ENCODE measurements at regions not wholly inside any gene's neighbourhood (a gene's known extent, or its start where the extent isn't known, plus 50 kb on each side); places are given as distances from the start of the nearest gene placed in this dataset.

GRCh38 chr5:172569861-172570558 lies 71.1 kb upstream of the NEURL1B start:
- peak; percentile 2 for DNase-seq (ENCODE audit: low spot score)

- no peak for DNase-seq (ENCODE audit: low spot score)
These were observed 72.7 kb upstream of the NEURL1B start for GRCh38 chr5:172568308-172568910.

GRCh38 chr5:172567843-172568242 lies 73.2 kb upstream of the NEURL1B start:
- no peak for DNase-seq (ENCODE audit: low spot score)

GRCh38 chr5:172567294-172567693 lies 73.8 kb upstream of the NEURL1B start:
- no peak for DNase-seq (ENCODE audit: low spot score)

GRCh38 chr5:172565931-172566665 lies 75.0 kb upstream of the NEURL1B start:
- no peak for DNase-seq (ENCODE audit: low spot score)

GRCh38 chr5:172565455-172565854 lies 75.6 kb upstream of the NEURL1B start:
- no peak for DNase-seq (ENCODE audit: low spot score)

GRCh38 chr5:172564883-172565282 lies 76.2 kb upstream of the NEURL1B start:
- no peak for DNase-seq (ENCODE audit: low spot score)

- peak; percentile 28 for DNase-seq (ENCODE audit: low spot score)
These were observed 76.9 kb upstream of the NEURL1B start for GRCh38 chr5:172564188-172564587.

- no peak for DNase-seq (ENCODE audit: low spot score)
These were observed 78.6 kb upstream of the NEURL1B start for GRCh38 chr5:172562443-172562842.

GRCh38 chr5:172561151-172561550 lies 79.9 kb upstream of the NEURL1B start:
- DNase-seq (ENCODE audit: low spot score) = no peak

GRCh38 chr5:172559004-172559932 lies 81.8 kb upstream of the NEURL1B start:
- DNase-seq (ENCODE audit: low spot score) = no peak

GRCh38 chr5:172558076-172558976 lies 82.7 kb upstream of the NEURL1B start:
- DNase-seq (ENCODE audit: low spot score) = no peak

GRCh38 chr5:172556971-172557461 lies 84.0 kb upstream of the NEURL1B start:
- no peak for DNase-seq (ENCODE audit: low spot score)

GRCh38 chr5:172556262-172556661 lies 84.8 kb upstream of the NEURL1B start:
- no peak for DNase-seq (ENCODE audit: low spot score)

- no peak for DNase-seq (ENCODE audit: low spot score)
These were observed 86.5 kb upstream of the NEURL1B start for GRCh38 chr5:172554562-172554961.

- no peak for DNase-seq (ENCODE audit: low spot score)
These were observed 87.2 kb upstream of the NEURL1B start for GRCh38 chr5:172553903-172554302.

GRCh38 chr5:172553167-172553566 lies 87.9 kb upstream of the NEURL1B start:
- DNase-seq (ENCODE audit: low spot score) = no peak

- DNase-seq (ENCODE audit: low spot score) = no peak
These were observed 90.1 kb upstream of the NEURL1B start for GRCh38 chr5:172550996-172551395.

- DNase-seq (ENCODE audit: low spot score) = no peak
These were observed 90.8 kb upstream of the NEURL1B start for GRCh38 chr5:172550096-172550765.

- DNase-seq (ENCODE audit: low spot score) = no peak
These were observed 91.4 kb upstream of the NEURL1B start for GRCh38 chr5:172549696-172550095.
